ENCODE measurements at regions not wholly inside any gene's neighbourhood (a gene's known extent, or its start where the extent isn't known, plus 50 kb on each side); places are given as distances from the start of the nearest gene placed in this dataset.
"Not testable (repeated sequence)": the region's sequence is repeated elsewhere in the genome, so short reads cannot be mapped to it uniquely, and the experiment has no call there.

GRCh38 chr1:199920635-199921034 lies 106.9 kb upstream of the NR5A2 start:
- no peak for DNase-seq (ENCODE audit: low spot score)

GRCh38 chr1:199929556-199929955 lies 98.0 kb upstream of the NR5A2 start:
- DNase-seq (ENCODE audit: low spot score) = no peak

GRCh38 chr1:199930067-199930466 lies 97.4 kb upstream of the NR5A2 start:
- DNase-seq (ENCODE audit: low spot score) = not testable (repeated sequence)

GRCh38 chr1:199931666-199932377 lies 95.7 kb upstream of the NR5A2 start:
- DNase-seq (ENCODE audit: low spot score) = no peak

GRCh38 chr1:199932462-199932861 lies 95.0 kb upstream of the NR5A2 start:
- no peak for DNase-seq (ENCODE audit: low spot score)

GRCh38 chr1:199936441-199936840 lies 91.1 kb upstream of the NR5A2 start:
- DNase-seq (ENCODE audit: low spot score) = no peak

- no peak for DNase-seq (ENCODE audit: low spot score)
Observed at GRCh38 chr1:199937161-199937560, 90.3 kb upstream of the NR5A2 start.

- no peak for DNase-seq (ENCODE audit: low spot score)
Observed at GRCh38 chr1:199937661-199938060, 89.8 kb upstream of the NR5A2 start.

- no peak for DNase-seq (ENCODE audit: low spot score)
Observed at GRCh38 chr1:199944986-199945385, 82.5 kb upstream of the NR5A2 start.

GRCh38 chr1:199945591-199945990 lies 81.9 kb upstream of the NR5A2 start:
- DNase-seq (ENCODE audit: low spot score) = no peak

- no peak for DNase-seq (ENCODE audit: low spot score)
Observed at GRCh38 chr1:199946305-199947155, 81.0 kb upstream of the NR5A2 start.

GRCh38 chr1:199948587-199949280 lies 78.8 kb upstream of the NR5A2 start:
- no peak for DNase-seq (ENCODE audit: low spot score)

- not testable (repeated sequence) for DNase-seq (ENCODE audit: low spot score)
Observed at GRCh38 chr1:199951005-199951404, 76.5 kb upstream of the NR5A2 start.

- DNase-seq (ENCODE audit: low spot score) = no peak
Observed at GRCh38 chr1:199953651-199954050, 73.9 kb upstream of the NR5A2 start.

- DNase-seq (ENCODE audit: low spot score) = no peak
Observed at GRCh38 chr1:199954699-199955098, 72.8 kb upstream of the NR5A2 start.

- no peak for DNase-seq (ENCODE audit: low spot score)
Observed at GRCh38 chr1:199955235-199955634, 72.3 kb upstream of the NR5A2 start.

GRCh38 chr1:199956005-199956404 lies 71.5 kb upstream of the NR5A2 start:
- DNase-seq (ENCODE audit: low spot score) = no peak

GRCh38 chr1:199959033-199959774 lies 68.3 kb upstream of the NR5A2 start:
- no peak for DNase-seq (ENCODE audit: low spot score)

- DNase-seq (ENCODE audit: low spot score) = no peak
Observed at GRCh38 chr1:199959775-199960110, 67.8 kb upstream of the NR5A2 start.

- DNase-seq (ENCODE audit: low spot score) = no peak
Observed at GRCh38 chr1:199970125-199970524, 57.4 kb upstream of the NR5A2 start.

- DNase-seq (ENCODE audit: low spot score) = no peak
Observed at GRCh38 chr1:199976496-199977144, 50.9 kb upstream of the NR5A2 start.
